Activated T-helper 1 cell treated with anti-CD3 and anti-CD28 coated beads, Interleukin-12 subunit alpha, Interleukin-12 subunit beta, Interleukin-2, Interleukin-4 antibody, amounts not matched to agents 30 ng/mL and 10 ng/mL and 1 ng/mL, durations not matched to agents 14 hours and 24 hours and 36 hours (primary cell): ENCODE measurements at regions not wholly inside any gene's neighbourhood (a gene's known extent, or its start where the extent isn't known, plus 50 kb on each side); places are given as distances from the start of the nearest gene placed in this dataset.
"Not testable (repeated sequence)": the region's sequence is repeated elsewhere in the genome, so short reads cannot be mapped to it uniquely, and the experiment has no call there.

Experiments used
- DNase-seq: peaks from one replicate; pipeline ENCODE4 v3.0.0; 2021; ENCODE audit warnings: low spot score
- H3K27ac Mint-ChIP-seq: one replicate; pipeline ENCODE4 v1.8.0; 2021; ENCODE audit warnings: mild to moderate bottlenecking, mixed read lengths
- H3K27me3 Mint-ChIP-seq: one replicate; pipeline ENCODE4 v1.8.0; 2022; ENCODE audit warnings: mild to moderate bottlenecking, moderate library complexity, mixed read lengths; ENCODE audit not compliant: insufficient read depth
- H3K36me3 Mint-ChIP-seq: one replicate; pipeline ENCODE4 v1.8.0; 2021; ENCODE audit warnings: low read depth, mixed read lengths
- H3K4me1 Mint-ChIP-seq: one replicate; pipeline ENCODE4 v1.8.0; 2021; ENCODE audit warnings: low read depth, mixed read lengths
- H3K4me3 Mint-ChIP-seq: one replicate; pipeline ENCODE4 v1.8.0; 2021; ENCODE audit warnings: mild to moderate bottlenecking, moderate library complexity, mixed read lengths
- H3K9me3 Mint-ChIP-seq: one replicate; pipeline ENCODE4 v1.8.0; 2021; ENCODE audit warnings: mixed read lengths
- intact Hi-C: fragments of 100-400 bp; cut with micrococcal nuclease; formaldehyde crosslinking; loops from one replicate; pipeline ENCODE4 v1.15.1; 2024

DNA sequence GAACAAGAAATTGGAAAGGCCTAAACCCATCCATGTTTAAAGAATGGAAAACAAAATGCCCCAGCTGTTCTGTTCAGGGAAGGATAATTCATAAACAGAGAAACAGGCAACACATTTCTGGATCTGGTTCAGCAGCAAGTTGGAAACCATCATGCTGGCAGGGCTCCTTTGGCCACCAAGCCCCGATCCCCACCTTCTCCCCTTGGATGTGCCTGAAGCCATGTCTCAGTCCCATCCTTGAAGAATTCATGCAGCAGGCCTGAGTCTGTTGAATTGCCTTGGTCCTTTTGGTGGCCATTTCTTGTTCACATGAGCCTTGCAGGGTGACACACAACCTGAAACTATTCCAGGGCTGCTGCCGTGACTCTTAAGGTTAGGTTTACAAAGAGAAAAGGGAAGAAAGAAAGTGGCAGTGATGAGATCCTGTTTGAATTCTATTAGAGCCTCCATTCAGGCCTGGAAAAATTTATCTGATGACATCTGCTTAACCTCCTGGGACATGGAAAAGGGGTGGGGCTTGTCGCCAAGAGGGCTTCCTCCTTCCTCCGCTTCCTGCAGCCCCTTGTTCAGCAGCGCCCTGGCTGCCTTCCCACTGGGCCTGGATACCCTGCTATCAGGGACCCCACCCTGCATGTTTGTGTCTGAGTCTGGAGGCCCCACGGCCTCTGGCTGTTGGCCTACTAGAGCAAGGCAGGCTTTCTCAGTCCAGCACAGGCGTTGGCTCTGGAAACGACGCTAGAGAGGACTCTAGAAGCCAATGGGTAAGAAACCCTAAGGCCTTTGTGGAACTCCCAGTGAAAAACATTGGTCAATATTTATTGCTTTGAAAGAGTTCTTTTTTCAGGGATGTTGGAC lies 341.9 kb downstream of the C12orf75 start:
- intact Hi-C loops: no loop called here
- no peaks in the 10 kb centered on the region for H3K4me1 Mint-ChIP-seq
- H3K4me3 Mint-ChIP-seq: no peak overlapping the region
- H3K27ac Mint-ChIP-seq: no peak overlapping the region
- H3K27me3 Mint-ChIP-seq: peaks cover 2% of the 10 kb centered on the region
- no peaks in the 10 kb centered on the region for H3K36me3 Mint-ChIP-seq
- no peaks in the 10 kb centered on the region for H3K9me3 Mint-ChIP-seq
- DNase-seq: no peak

DNA sequence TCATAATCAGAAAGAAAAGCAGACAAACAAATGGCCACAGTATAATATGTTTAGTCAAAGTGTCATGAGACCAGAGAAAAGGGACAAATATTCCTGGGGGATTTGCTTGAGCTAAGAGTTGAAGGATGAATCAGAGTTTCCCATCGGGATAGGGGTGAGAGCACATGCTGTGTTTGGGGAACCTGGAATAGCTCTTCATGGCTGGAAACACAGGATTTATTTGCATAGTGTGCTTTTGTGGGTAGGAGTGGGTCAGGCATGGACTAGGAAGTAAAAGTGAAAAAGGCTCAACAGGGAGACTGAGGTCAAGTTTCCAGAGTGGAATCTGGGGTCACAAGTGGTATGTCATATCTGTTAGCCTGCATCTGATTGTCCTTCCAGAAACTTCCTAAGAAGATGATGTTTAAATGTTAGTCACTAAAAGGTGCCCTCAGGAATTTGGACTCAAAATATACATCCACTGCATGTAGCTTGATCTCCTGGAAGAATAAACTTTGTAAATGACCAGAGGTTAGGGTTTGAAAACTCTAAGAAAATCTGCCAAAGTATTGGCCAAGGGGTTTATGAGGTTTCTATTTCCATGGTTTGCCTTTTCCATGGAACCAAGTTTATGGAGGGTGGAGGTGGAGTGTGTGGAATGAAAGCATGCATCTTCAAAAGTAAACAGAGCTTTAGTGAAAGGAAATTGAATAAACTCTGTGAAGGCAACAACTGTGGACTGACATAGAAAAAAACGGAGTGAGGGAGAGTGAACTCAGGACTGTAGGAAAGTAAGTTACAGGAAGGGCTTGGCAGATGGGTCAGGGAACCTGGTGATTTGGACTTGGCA lies 344.6 kb downstream of the C12orf75 start:
- no peak for DNase-seq
- peaks cover 2% of the 10 kb centered on the region for H3K27me3 Mint-ChIP-seq
- H3K4me3 Mint-ChIP-seq: no peak overlapping the region
- no peaks in the 10 kb centered on the region for H3K9me3 Mint-ChIP-seq
- H3K27ac Mint-ChIP-seq: no peak overlapping the region
- intact Hi-C loops: no loop called here
- H3K4me1 Mint-ChIP-seq: no peaks in the 10 kb centered on the region
- H3K36me3 Mint-ChIP-seq: no peaks in the 10 kb centered on the region

DNA sequence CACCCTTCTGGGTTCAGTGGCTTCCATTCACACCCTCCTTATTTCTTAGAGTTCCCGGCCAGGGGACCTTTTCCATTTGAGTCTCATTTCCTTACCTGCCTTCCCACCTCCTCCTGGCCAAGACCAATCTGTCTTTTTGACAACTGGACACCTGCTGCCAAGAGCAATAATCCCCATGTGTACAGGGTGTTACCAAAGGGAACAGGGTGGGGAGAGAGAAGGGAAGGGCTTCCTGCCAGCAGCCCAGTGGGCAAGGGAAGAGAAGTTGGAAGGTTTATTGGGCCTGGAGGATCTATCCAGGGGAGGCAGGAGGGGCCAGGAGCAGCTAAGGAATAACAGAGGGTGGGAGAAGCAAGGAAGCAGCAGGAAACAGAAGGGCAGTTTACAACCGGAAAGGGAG lies 346.2 kb downstream of the C12orf75 start:
- no peak for DNase-seq
- Mint-ChIP-seq H3K4me3 (no peak overlapping the region), H3K27me3 (peaks cover 2% of the 10 kb centered on the region), H3K27ac (no peak overlapping the region), H3K4me1 (no peaks in the 10 kb centered on the region), H3K36me3 (no peaks in the 10 kb centered on the region), H3K9me3 (no peaks in the 10 kb centered on the region)
- intact Hi-C loops: no loop called here

DNA sequence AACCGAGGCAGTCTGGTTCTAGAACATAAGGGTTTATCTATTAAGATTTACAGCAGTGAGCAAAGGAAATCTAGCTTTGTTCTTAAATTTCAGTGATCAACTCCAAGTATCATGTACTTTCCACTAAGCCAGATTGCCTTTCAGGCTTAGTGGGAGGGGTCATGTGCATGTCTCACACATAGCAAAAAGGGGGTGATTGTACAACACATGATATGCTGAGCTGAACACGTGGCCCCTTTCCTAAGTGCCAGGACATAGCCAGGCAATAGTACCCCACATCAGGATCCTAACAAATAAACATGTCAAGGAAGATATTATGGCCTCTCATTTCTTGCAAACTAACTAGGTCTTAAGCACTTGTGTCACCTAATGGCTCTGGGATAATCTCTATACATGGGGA lies 347.2 kb downstream of the C12orf75 start:
- Mint-ChIP-seq H3K4me3 (no peak overlapping the region), H3K36me3 (no peaks in the 10 kb centered on the region), H3K27me3 (peaks cover 2% of the 10 kb centered on the region), H3K27ac (no peak overlapping the region), H3K4me1 (no peaks in the 10 kb centered on the region), H3K9me3 (no peaks in the 10 kb centered on the region)
- DNase-seq: no peak
- intact Hi-C loops: no loop called here

DNA sequence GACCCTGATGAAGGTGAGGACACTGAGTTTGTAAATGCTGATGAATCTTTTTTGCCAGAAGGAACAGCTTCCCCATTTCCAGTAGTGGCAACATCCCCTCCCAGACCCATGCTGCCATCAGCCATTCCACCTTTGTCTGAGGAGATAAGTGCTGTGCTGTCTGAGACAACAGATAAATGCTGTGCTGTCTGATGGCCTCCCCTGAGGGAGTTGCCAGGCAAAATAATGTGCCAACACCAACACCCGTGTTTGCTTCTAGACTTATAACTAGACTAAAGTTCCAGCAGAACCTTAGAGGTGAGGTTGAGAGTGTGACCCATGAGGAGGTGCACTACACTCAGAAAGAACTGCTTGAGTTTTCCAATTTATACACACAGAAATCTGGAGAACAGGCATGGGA lies 349.5 kb downstream of the C12orf75 start:
- no peaks in the 10 kb centered on the region for H3K36me3 Mint-ChIP-seq
- H3K27me3 Mint-ChIP-seq: peaks cover 2% of the 10 kb centered on the region
- no peak overlapping the region for H3K27ac Mint-ChIP-seq
- DNase-seq: no peak
- intact Hi-C loops: loop anchor here (10.0 kb wide), 1 partner anchor 255 kb away; no protein-coding TSS in a partner anchor
- no peaks in the 10 kb centered on the region for H3K9me3 Mint-ChIP-seq
- H3K4me3 Mint-ChIP-seq: no peak overlapping the region
- no peaks in the 10 kb centered on the region for H3K4me1 Mint-ChIP-seq

DNA sequence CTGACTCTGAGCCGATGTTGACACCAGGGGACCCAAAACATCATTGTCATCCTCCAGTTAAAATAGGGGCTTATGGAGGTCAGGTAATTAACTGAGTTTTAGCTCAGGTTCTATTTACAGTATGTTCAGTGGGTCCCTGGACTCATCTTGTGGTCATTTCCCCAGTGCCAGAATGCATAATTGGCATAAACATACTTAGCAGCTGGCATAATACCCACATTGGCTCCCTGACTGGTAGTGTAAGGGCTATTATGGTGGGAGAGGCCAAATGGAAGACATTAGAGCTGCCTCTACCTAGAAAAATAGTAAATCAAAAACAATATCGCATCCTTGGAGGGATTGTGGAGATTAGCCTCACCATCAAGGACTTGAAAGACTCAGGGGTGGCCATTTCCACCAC lies 350.9 kb downstream of the C12orf75 start:
- H3K4me1 Mint-ChIP-seq: no peaks in the 10 kb centered on the region
- intact Hi-C loops: loop anchor here (10.0 kb wide), 1 partner anchor 257 kb away; no protein-coding TSS in a partner anchor
- H3K27ac Mint-ChIP-seq: no peak overlapping the region
- H3K36me3 Mint-ChIP-seq: no peaks in the 10 kb centered on the region
- no peak overlapping the region for H3K4me3 Mint-ChIP-seq
- H3K9me3 Mint-ChIP-seq: no peaks in the 10 kb centered on the region
- DNase-seq: no peak
- H3K27me3 Mint-ChIP-seq: no peaks in the 10 kb centered on the region

DNA sequence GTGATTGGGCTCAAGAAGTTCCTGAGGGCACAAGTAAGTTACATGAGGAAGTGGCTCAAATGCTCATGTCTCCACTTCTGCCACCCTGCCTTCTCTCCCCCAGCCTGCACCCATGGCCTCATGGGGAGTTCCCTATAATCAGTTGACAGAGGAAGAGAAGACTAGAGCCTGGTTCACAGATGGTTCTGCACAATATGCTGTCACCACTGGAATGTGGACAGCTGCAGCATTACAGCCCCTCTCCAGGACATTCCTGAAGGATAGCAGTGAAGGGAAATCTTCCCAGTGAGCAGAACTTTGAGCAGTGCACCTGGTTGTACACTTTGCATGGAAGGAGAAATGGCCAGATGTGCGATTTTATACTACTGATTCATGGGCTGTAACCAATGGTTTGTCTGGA lies 352.3 kb downstream of the C12orf75 start:
- H3K4me1 Mint-ChIP-seq: not testable (repeated sequence)

DNA sequence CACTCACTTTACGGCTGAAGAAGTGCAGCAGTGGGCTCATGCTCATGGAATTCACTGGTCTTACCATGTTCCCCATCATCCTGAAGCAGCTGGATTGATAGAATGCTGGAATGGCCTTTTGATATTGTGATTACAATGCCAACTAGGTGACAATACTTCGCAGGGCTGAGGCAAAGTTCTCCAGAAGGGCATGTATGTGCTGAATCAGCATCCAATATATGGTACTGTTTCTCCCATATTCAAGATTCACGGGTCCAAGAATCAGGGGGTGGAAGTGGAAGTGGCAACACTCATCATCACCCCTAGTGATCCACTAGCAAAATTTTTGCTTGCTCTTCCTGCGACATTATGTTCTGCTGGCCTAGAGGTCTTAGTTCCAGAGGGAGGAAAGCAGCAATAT lies 353.3 kb downstream of the C12orf75 start:
- H3K36me3 Mint-ChIP-seq, H3K27ac Mint-ChIP-seq, DNase-seq, H3K9me3 Mint-ChIP-seq, H3K27me3 Mint-ChIP-seq, H3K4me3 Mint-ChIP-seq, H3K4me1 Mint-ChIP-seq: not testable (repeated sequence)
- intact Hi-C loops: loop anchor here (10.0 kb wide), 1 partner anchor 259 kb away; no protein-coding TSS in a partner anchor

More for the DNA sequence above, 352.3 kb downstream of the C12orf75 start:
- DNase-seq, H3K27me3 Mint-ChIP-seq, H3K27ac Mint-ChIP-seq, H3K36me3 Mint-ChIP-seq, H3K4me3 Mint-ChIP-seq, H3K9me3 Mint-ChIP-seq: not testable (repeated sequence)
- intact Hi-C loops: loop anchor here (10.0 kb wide), 1 partner anchor 258 kb away; no protein-coding TSS in a partner anchor

DNA sequence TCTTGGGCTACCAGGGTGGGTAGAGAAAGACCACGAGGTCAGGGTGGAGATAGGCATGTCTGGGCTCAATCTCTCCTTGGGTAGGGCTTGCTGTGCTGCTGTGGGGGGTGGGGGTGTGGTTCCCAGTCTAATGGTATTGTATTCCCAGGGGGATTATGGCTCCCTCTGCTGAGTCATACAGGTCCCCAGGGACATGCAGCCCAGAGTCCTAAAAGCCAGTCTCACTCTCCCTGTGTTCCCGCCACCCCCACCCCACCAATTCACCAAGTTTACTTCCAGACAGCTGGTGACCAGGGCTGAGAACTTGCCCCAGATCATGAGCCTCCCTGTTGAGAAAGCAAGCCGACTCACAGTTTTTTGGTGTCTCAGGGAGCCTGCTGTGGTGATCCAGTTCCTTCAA lies 367.6 kb downstream of the C12orf75 start:
- Mint-ChIP-seq H3K4me3 (no peak overlapping the region), H3K9me3 (peaks cover 4% of the 10 kb centered on the region), H3K4me1 (no peaks in the 10 kb centered on the region), H3K36me3 (no peaks in the 10 kb centered on the region), H3K27me3 (no peaks in the 10 kb centered on the region), H3K27ac (no peak overlapping the region)
- intact Hi-C loops: no loop called here
- no peak for DNase-seq

DNA sequence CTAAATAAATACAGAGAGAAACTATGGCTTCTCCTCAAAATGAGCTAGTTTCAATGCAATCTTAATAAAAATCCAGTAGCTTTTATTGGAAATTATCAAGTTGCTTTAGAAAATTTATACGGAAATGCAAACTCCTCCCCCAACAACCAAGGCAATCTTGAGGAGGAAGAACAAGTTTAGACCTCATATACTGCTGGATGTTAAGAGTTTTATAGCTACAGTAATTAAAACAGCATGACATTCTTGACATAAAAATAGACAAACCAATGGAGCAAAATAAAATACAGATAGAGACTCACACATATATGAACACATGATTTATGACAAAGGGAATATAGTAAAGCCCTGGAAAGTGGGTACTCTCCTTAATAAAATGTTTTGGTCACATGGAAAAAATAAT lies 368.7 kb downstream of the C12orf75 start:
- Mint-ChIP-seq H3K27ac (no peak overlapping the region), H3K4me3 (no peak overlapping the region), H3K27me3 (no peaks in the 10 kb centered on the region), H3K36me3 (no peaks in the 10 kb centered on the region), H3K4me1 (no peaks in the 10 kb centered on the region), H3K9me3 (peaks cover 4% of the 10 kb centered on the region)
- intact Hi-C loops: no loop called here
- no peak for DNase-seq

DNA sequence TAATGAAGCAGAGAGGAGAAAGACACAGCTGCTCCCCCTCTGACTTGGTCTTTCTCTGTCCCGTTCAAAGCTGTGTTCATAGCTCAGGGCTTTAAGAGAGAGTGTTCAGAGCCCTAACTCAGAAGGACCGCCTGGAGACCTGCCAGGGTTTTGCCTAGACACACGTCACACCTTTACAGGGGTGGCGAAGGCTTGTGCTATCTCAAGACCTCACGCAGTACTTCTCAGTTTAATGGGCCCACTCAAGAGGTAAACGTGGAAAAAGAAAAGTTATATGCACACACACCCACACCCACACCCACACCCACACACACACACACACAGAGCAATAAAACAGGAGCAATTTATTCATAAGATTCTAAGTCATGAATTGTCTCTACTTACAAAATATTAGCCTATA lies 374.3 kb downstream of the C12orf75 start:
- intact Hi-C loops: loop anchor here (1.0 kb wide), 1 partner anchor 432 kb away; no protein-coding TSS in a partner anchor
- Mint-ChIP-seq H3K27me3 (no peaks in the 10 kb centered on the region), H3K4me1 (no peaks in the 10 kb centered on the region), H3K36me3 (no peaks in the 10 kb centered on the region), H3K27ac (no peak overlapping the region), H3K4me3 (no peak overlapping the region), H3K9me3 (no peaks in the 10 kb centered on the region)
- no peak for DNase-seq

DNA sequence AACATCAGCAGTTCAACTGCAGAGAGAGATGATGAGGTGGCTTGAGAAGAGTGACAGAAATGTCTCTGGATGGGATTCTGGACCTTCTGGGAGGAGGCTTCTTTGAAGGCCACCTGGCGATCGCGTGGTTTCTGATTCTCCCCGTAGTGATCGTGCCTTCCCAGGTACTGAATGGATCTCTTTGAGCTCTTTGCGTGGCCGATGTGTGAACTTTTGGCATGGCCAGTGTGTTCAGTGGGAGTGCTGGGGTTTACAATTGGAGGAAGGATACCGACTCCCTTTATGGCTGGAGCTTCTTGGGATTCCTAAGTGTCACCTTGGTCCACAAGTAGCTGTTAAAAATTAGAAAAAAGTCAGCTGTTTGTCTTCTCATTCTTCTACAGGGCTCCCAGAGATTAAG lies 374.7 kb downstream of the C12orf75 start:
- Mint-ChIP-seq H3K9me3 (no peaks in the 10 kb centered on the region), H3K27ac (no peak overlapping the region), H3K27me3 (no peaks in the 10 kb centered on the region), H3K4me3 (no peak overlapping the region), H3K4me1 (no peaks in the 10 kb centered on the region), H3K36me3 (no peaks in the 10 kb centered on the region)
- DNase-seq: no peak
- intact Hi-C loops: loop anchor here (1.0 kb wide), 1 partner anchor 431 kb away; no protein-coding TSS in a partner anchor

DNA sequence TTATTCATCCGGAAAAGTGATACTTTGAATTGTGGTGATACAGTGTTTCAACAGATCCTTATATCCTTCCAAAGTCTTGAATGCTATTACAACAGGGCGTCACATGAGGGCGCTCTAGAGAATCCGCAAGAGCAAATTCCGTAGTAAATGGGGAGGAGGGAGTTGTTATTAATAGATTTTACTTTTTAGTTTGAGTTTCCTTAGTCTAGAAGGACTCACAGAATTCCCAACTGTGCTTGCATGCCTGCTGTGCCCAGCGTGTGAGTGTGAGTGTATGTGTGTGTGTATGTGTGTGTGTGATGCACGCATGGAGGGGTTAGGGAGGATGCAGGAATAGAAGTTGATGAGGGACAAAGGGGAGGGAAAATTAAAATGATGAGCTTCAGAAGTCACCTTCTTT lies 375.3 kb downstream of the C12orf75 start:
- Mint-ChIP-seq H3K4me3 (no peak overlapping the region), H3K4me1 (no peaks in the 10 kb centered on the region), H3K27ac (no peak overlapping the region), H3K9me3 (no peaks in the 10 kb centered on the region), H3K36me3 (no peaks in the 10 kb centered on the region), H3K27me3 (no peaks in the 10 kb centered on the region)
- intact Hi-C loops: loop anchor here (1.0 kb wide), 1 partner anchor 431 kb away; no protein-coding TSS in a partner anchor
- DNase-seq: no peak
